ENCODE measurements at regions not wholly inside any gene's neighbourhood (a gene's known extent, or its start where the extent isn't known, plus 50 kb on each side); places are given as distances from the start of the nearest gene placed in this dataset.

- Histone ChIP-seq H2AFZ (ENCODE audit: low read depth, low read length) (no peak overlapping the region), H4K20me1 (ENCODE audit: insufficient read depth) (no peaks in the 10 kb centered on the region), H3K4me2 (ENCODE audit: low read length) (no peak overlapping the region), H3F3A (ENCODE audit: insufficient read depth, low read length, poor library complexity, severe bottlenecking) (no peaks in the 10 kb centered on the region), H3K27ac (ENCODE audit: low read length) (no peak overlapping the region), H3K4me3 (ENCODE audit: low read length) (no peak overlapping the region), H3K9ac (ENCODE audit: low read length) (no peak overlapping the region), H3K36me3 (ENCODE audit: insufficient read depth, low read length) (no peaks in the 10 kb centered on the region), H3K9me2 (ENCODE audit: insufficient read depth, low read length) (no peaks in the 10 kb centered on the region), H3K27me3 (ENCODE audit: insufficient read depth, low read depth, low read length) (no peaks in the 10 kb centered on the region), H3K9me3 (ENCODE audit: low read length) (no peaks in the 10 kb centered on the region), H3K79me2 (replicated peaks; ENCODE audit: insufficient read depth, low read length) (no peaks in the 10 kb centered on the region)
- TF ChIP-seq EZH2 (IDR thresholded peaks at IDR 0.05; ENCODE audit: borderline replicate concordance, insufficient read depth, low read length, poor library complexity, severe bottlenecking) (no peak), EP300 (conservative IDR thresholded peaks at IDR 0.05; ENCODE audit: poor library complexity, severe bottlenecking) (no peak), POLR2AphosphoS5 (IDR thresholded peaks at IDR 0.05) (no peak), REST (IDR thresholded peaks at IDR 0.05; ENCODE audit: borderline replicate concordance) (no peak), MXI1 (conservative IDR thresholded peaks at IDR 0.05; ENCODE audit: poor library complexity, severe bottlenecking) (no peak), SMC3 (conservative IDR thresholded peaks at IDR 0.05; ENCODE audit: poor library complexity) (no peak), CTCF (IDR thresholded peaks at IDR 0.05; ENCODE audit: poor library complexity, severe bottlenecking) (no peak), RAD21 (conservative IDR thresholded peaks at IDR 0.05) (no peak), TAF1 (IDR thresholded peaks at IDR 0.05; ENCODE audit: low read depth) (no peak)
Measured at GRCh38 chr3:157738441-157738840, 235.2 kb upstream of the VEPH1 start.

- Histone ChIP-seq H3K9ac (ENCODE audit: low read length) (no peak overlapping the region), H3K4me2 (ENCODE audit: low read length) (no peak overlapping the region), H3F3A (ENCODE audit: insufficient read depth, low read length, poor library complexity, severe bottlenecking) (no peaks in the 10 kb centered on the region), H3K27me3 (ENCODE audit: insufficient read depth, low read depth, low read length) (no peaks in the 10 kb centered on the region), H4K20me1 (ENCODE audit: insufficient read depth) (no peaks in the 10 kb centered on the region), H3K4me3 (ENCODE audit: low read length) (no peak overlapping the region), H3K79me2 (replicated peaks; ENCODE audit: insufficient read depth, low read length) (no peaks in the 10 kb centered on the region), H3K9me2 (ENCODE audit: insufficient read depth, low read length) (no peaks in the 10 kb centered on the region), H2AFZ (ENCODE audit: low read depth, low read length) (no peak overlapping the region), H3K36me3 (ENCODE audit: insufficient read depth, low read length) (no peaks in the 10 kb centered on the region), H3K27ac (ENCODE audit: low read length) (no peak overlapping the region), H3K9me3 (ENCODE audit: low read length) (no peaks in the 10 kb centered on the region)
- TF ChIP-seq REST (IDR thresholded peaks at IDR 0.05; ENCODE audit: borderline replicate concordance) (no peak), EZH2 (IDR thresholded peaks at IDR 0.05; ENCODE audit: borderline replicate concordance, insufficient read depth, low read length, poor library complexity, severe bottlenecking) (no peak), MXI1 (conservative IDR thresholded peaks at IDR 0.05; ENCODE audit: poor library complexity, severe bottlenecking) (no peak), POLR2AphosphoS5 (IDR thresholded peaks at IDR 0.05) (no peak), TAF1 (IDR thresholded peaks at IDR 0.05; ENCODE audit: low read depth) (no peak), RAD21 (conservative IDR thresholded peaks at IDR 0.05) (no peak), EP300 (conservative IDR thresholded peaks at IDR 0.05; ENCODE audit: poor library complexity, severe bottlenecking) (no peak), SMC3 (conservative IDR thresholded peaks at IDR 0.05; ENCODE audit: poor library complexity) (no peak), CTCF (IDR thresholded peaks at IDR 0.05; ENCODE audit: poor library complexity, severe bottlenecking) (no peak)
Measured at GRCh38 chr3:157718800-157719199, 215.6 kb upstream of the VEPH1 start.
